ENCODE measurements at regions not wholly inside any gene's neighbourhood (a gene's known extent, or its start where the extent isn't known, plus 50 kb on each side); places are given as distances from the start of the nearest gene placed in this dataset.

DNA sequence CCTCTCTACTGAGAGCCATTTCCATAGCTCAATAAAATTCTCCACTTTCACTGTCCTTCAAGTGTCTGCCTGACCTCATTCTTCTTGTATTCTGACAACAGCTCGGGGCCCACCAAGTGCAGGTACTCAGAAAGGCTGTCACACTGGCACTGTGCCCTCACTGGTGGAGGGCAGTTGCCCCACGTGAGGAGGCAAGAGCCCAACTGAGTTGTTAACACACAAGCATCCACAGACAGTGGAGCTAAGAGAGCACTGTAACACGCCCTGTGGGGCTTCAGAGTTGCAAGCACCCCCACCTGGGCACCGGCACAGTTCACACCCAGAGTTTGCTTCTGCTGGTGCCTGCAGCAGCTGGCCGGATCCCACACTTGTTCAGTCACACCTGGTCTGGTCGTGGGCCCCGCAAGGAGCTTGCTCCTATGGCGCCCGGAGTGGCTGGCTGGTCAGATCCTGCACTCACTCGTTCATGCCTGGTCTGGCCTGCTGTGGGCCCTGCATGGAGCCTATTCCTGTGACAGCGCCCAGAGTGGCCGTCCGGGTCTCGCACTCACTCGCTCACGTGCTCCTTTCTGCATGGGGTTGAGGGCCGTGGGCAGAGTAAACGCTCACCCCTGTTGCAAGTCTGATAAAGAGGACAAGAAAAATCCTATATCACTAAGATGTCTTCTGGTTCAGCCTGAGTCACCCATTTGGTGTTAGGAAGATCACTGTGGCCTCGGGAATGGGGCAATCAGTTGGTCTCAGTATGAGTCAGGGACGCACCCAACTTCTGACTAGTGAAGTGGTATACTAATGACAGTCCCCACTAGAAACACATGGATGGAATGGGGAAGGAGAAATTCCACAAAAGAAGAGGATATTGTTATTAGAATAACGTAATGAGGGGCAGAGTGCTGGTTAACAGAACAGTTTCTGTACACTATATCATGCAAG lies 87.0 kb upstream of the CCNH start:
- DNase-seq (no peak), ATAC-seq (ENCODE audit: low read depth in 2 of 2) (no peak)
- Mint-ChIP-seq H3K4me3 (no peak overlapping the region), H3K4me1 (no peaks in the 10 kb centered on the region), H3K27me3 (peaks cover 0 to 5% (median 0%) of the 10 kb centered on the region in 3 donors), H3K36me3 (no peaks in the 10 kb centered on the region), H3K9me3 (peaks cover 0 to 22% (median 8%) of the 10 kb centered on the region in 7 donors), H3K27ac (peak overlapping the region in 1 of 6 donors; percentile 5)
